ENCODE measurements at regions not wholly inside any gene's neighbourhood (a gene's known extent, or its start where the extent isn't known, plus 50 kb on each side); places are given as distances from the start of the nearest gene placed in this dataset.

- no peak for TF ChIP-seq CTCF (IDR thresholded peaks at IDR 0.05; ENCODE audit: low read depth, low read length)
- no peak overlapping the region for H3K4me3 ChIP-seq (ENCODE audit: low read depth, low read length)
These were observed 243.0 kb upstream of the RPL38 start for GRCh38 chr17:73960469-73960868.

GRCh38 chr17:73962308-73962707 is 241.2 kb upstream of the RPL38 start:
- no peak for TF ChIP-seq CTCF (IDR thresholded peaks at IDR 0.05; ENCODE audit: low read depth, low read length)
- H3K4me3 ChIP-seq (ENCODE audit: low read depth, low read length): no peak overlapping the region

GRCh38 chr17:73968680-73969079 is 234.8 kb upstream of the RPL38 start:
- TF ChIP-seq CTCF (IDR thresholded peaks at IDR 0.05; ENCODE audit: low read depth, low read length): no peak
- H3K4me3 ChIP-seq (ENCODE audit: low read depth, low read length): no peak overlapping the region

DNA sequence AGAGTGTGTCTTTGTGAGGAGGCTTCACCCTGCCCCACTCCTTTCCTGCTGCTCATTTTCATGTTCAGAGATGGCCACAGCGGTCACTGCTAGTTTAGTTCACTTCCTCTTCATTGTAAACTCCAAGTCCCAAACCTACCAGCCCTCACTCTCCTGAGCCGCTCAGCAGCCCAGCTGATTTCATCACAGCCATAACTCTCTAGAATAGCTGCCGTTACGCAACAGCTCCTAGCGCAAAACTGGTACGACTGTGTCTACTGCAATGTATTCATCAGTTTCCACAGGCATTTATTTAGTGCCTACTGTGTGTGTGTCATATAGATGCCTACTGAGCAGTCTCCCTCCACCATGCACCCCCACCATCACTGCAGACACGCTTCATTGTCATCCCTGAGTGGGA is 233.5 kb upstream of the RPL38 start:
- TF ChIP-seq CTCF (IDR thresholded peaks at IDR 0.05; ENCODE audit: low read depth, low read length): no peak

DNA sequence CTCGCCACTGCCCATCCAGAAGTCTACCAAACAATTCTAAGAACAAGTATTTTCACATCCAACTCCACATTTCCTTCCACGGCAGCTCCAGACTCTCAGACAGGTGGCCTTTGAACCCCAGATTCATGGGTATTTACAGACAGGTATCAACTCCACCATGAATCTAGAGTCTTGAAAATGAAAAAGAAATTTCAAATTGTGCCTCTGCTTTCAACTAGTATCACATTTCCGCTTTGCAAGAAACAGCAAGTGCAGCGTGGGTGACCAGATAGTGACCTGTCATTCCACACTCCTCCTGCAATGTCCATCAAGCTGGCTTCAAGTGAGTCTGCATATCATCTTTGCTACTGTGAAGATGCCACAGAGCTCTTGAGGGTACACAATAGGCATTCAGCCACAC is 232.4 kb upstream of the RPL38 start:
- H3K4me3 ChIP-seq (ENCODE audit: low read depth, low read length): no peak overlapping the region
- TF ChIP-seq CTCF (IDR thresholded peaks at IDR 0.05; ENCODE audit: low read depth, low read length): no peak

More for the DNA sequence above, 233.5 kb upstream of the RPL38 start:
- no peak overlapping the region for H3K4me3 ChIP-seq (ENCODE audit: low read depth, low read length)

DNA sequence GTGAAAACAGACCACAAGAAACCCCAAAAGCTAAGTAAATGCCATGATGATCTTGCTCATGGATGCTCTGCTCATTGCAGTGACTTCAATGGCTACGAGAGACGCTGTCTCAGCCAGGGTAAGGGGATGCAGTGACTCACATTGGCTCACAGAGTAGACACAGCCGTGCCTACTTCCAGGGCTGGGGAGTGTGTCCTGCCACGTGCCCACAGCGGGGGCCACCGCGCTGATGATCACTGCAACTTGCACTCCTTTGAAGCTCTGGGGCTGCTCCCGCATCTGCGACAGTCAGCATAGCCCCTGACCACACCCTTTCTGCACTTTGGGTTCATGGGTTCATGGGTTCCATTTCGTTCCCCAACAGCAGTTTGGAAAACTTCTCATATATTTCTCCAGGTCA is 231.4 kb upstream of the RPL38 start:
- no peak for TF ChIP-seq CTCF (IDR thresholded peaks at IDR 0.05; ENCODE audit: low read depth, low read length)

GRCh38 chr17:73972901-73973300 is 230.6 kb upstream of the RPL38 start:
- no peak for TF ChIP-seq CTCF (IDR thresholded peaks at IDR 0.05; ENCODE audit: low read depth, low read length)

More for the DNA sequence above, 231.4 kb upstream of the RPL38 start:
- no peak overlapping the region for H3K4me3 ChIP-seq (ENCODE audit: low read depth, low read length)

More at GRCh38 chr17:73972901-73973300, 230.6 kb upstream of the RPL38 start:
- H3K4me3 ChIP-seq (ENCODE audit: low read depth, low read length): no peak overlapping the region

Measured in WI38 (cell line).